Esophagus squamous epithelium (tissue), 4 donors: ENCODE measurements at regions not wholly inside any gene's neighbourhood (a gene's known extent, or its start where the extent isn't known, plus 50 kb on each side); places are given as distances from the start of the nearest gene placed in this dataset.

Experiments used
- CTCF ChIP-seq, 6 experiments: fragments of 450-650 bp in 4 of 6; fragments of 200-600 bp in 2 of 6; sonication (generic) in 2 of 6; IDR thresholded peaks; one replicate each; pipeline ENCODE4 v1.5.1; 2016 to 2019; ENCODE audit warnings: antibody characterized with exemption in 6 of 6, mild to moderate bottlenecking in 4 of 6, moderate library complexity in 4 of 6
- POLR2A ChIP-seq, 4 donors: fragments of 450-650 bp; IDR thresholded peaks; one replicate each; pipeline ENCODE4 v1.6.1; 2017; ENCODE audit warnings: antibody characterized with exemption in 4 of 4, mild to moderate bottlenecking in 4 of 4, moderate library complexity in 3 of 4

GRCh38 chr10:111473361-111473760, 396.5 kb downstream of the ADRA2A start:
- TF ChIP-seq CTCF (IDR thresholded peaks at IDR 0.05) (no peak), POLR2A (IDR thresholded peaks at IDR 0.05) (no peak)
